ENCODE measurements at regions not wholly inside any gene's neighbourhood (a gene's known extent, or its start where the extent isn't known, plus 50 kb on each side); places are given as distances from the start of the nearest gene placed in this dataset.
A peak's percentile ranks its signal among the peaks of the same experiment; 100 is the strongest.

GRCh38 chr6:84547341-84547801 lies 217.0 kb downstream of the TBX18 start (continued):
- 0 out of 2 replicates have a peak, but pooled peaks have one; percentile 66 for TF ChIP-seq PATZ1 (CRISPR knock-in tag; IDR thresholded peaks at IDR 0.05; ENCODE audit: borderline replicate concordance)
- TF ChIP-seq PYGO2 (tag; IDR thresholded peaks at IDR 0.05), result peak; percentile 91
- TF ChIP-seq MLLT1 (IDR thresholded peaks at IDR 0.05), result peak in 1 of 2 experiments; percentile 93; a peak in 2 of 4 replicates
- TF ChIP-seq RNF2 (IDR thresholded peaks at IDR 0.05), result peak; percentile 81
- peak; percentile 66 for TF ChIP-seq ZNF239 (CRISPR knock-in tag; IDR thresholded peaks at IDR 0.05)
- 0 out of 2 replicates have a peak, but pooled peaks have one; percentile 17 for TF ChIP-seq POLR2H (tag; IDR thresholded peaks at IDR 0.05; ENCODE audit: low read depth)
- peak; percentile 82 for TF ChIP-seq CXXC5 (CRISPR knock-in tag; IDR thresholded peaks at IDR 0.05)
- peak; percentile 88 for TF ChIP-seq ATF4 (CRISPR knock-in tag; IDR thresholded peaks at IDR 0.05)
- no peak for TF ChIP-seq NFIX (CRISPR knock-in tag; IDR thresholded peaks at IDR 0.05; ENCODE audit: low read depth)
- TF ChIP-seq JUND (IDR thresholded peaks at IDR 0.05; ENCODE audit: borderline replicate concordance, low read depth, low read length), result peak; percentile 82
- peak; percentile 85; the same call in 2 of the 3 replicates for TF ChIP-seq JUND (tag; IDR thresholded peaks at IDR 0.05; ENCODE audit: borderline replicate concordance, low read depth, low read length)
- TF ChIP-seq PURB (CRISPR knock-in tag; IDR thresholded peaks at IDR 0.05; ENCODE audit: low read depth), result no peak
- TF ChIP-seq E2F3 (CRISPR knock-in tag; IDR thresholded peaks at IDR 0.05), result no peak
- no peak for TF ChIP-seq ZNF277 (CRISPR knock-in tag; IDR thresholded peaks at IDR 0.05; ENCODE audit: borderline replicate concordance)
- TF ChIP-seq TBL1XR1 (IDR thresholded peaks at IDR 0.05; ENCODE audit: low read length in 2 of 2), result peak in 1 of 2 experiments; percentile 92; a peak in 2 of 4 replicates
- no peak for TF ChIP-seq MBD1 (CRISPR knock-in tag; IDR thresholded peaks at IDR 0.05)
- 0 out of 2 replicates have a peak, but pooled peaks have one; percentile 19 for TF ChIP-seq ZNF449 (CRISPR knock-in tag; IDR thresholded peaks at IDR 0.05)
- no peak for TF ChIP-seq CGGBP1 (CRISPR knock-in tag; IDR thresholded peaks at IDR 0.05)

Measured in K562 (cell line).